MCF 10A (cell line): ENCODE measurements at regions not wholly inside any gene's neighbourhood (a gene's known extent, or its start where the extent isn't known, plus 50 kb on each side); places are given as distances from the start of the nearest gene placed in this dataset.

Experiments used
- BruUV-seq: library from RNA; stranded (reverse); fragments of 400-500 nt; replicated peaks from 2 replicates; lab custom pipeline; 2021; lab: Mats Ljungman, UMichigan
- CTCF ChIA-PET: fragments of 300-600 bp; sonication (Branson Sonifier 250); formaldehyde crosslinking; extraction: SDS; loops from one replicate; lab custom pipeline; 2021; ENCODE audit warnings: antibody characterized with exemption, inconsistent platforms; lab: Yijun Ruan, JAX
- POLR2A ChIA-PET: fragments of 300-600, 350-650 bp; sonication (Branson Sonifier 250); formaldehyde crosslinking; extraction: SDS; loops from one replicate; lab custom pipeline; 2020; ENCODE audit warnings: antibody characterized with exemption, inconsistent platforms; lab: Yijun Ruan, JAX
- DNase-seq: peaks from one replicate; pipeline ENCODE4 v3.0.0-alpha.2; 2018; ENCODE audit not compliant: unreplicated experiment
- H3K27ac Mint-ChIP-seq: one replicate; pipeline ENCODE4 v1.8.0; 2022; ENCODE audit warnings: mild to moderate bottlenecking, low read depth, mixed read lengths; ENCODE audit not compliant: unreplicated experiment
- H3K27me3 Mint-ChIP-seq: one replicate; pipeline ENCODE4 v1.8.0; 2022; ENCODE audit warnings: mixed read lengths; ENCODE audit not compliant: insufficient read depth, unreplicated experiment
- H3K36me3 Mint-ChIP-seq: one replicate; pipeline ENCODE4 v1.8.0; 2022; ENCODE audit warnings: mild to moderate bottlenecking, moderate library complexity, mixed read lengths; ENCODE audit not compliant: insufficient read depth, unreplicated experiment
- H3K4me1 Mint-ChIP-seq: one replicate; pipeline ENCODE4 v1.8.0; 2022; ENCODE audit warnings: mixed read lengths; ENCODE audit not compliant: insufficient read depth, unreplicated experiment
- H3K4me3 Mint-ChIP-seq: one replicate; pipeline ENCODE4 v1.8.0; 2022; ENCODE audit warnings: mild to moderate bottlenecking, moderate library complexity, mixed read lengths; ENCODE audit not compliant: unreplicated experiment
- H3K9me3 Mint-ChIP-seq: one replicate; pipeline ENCODE4 v1.8.0; 2022; ENCODE audit warnings: mixed read lengths; ENCODE audit not compliant: unreplicated experiment
- intact Hi-C: fragments of 100-400 bp; cut with micrococcal nuclease; formaldehyde crosslinking; loops from 2 replicates; pipeline ENCODE4 v1.14.1; 2022
- TF ChIP-seq, protein P1 (sequence below): fragments of 200-600 bp; IDR thresholded peaks from one replicate; pipeline ENCODE4 v1.8.0; 2022; ENCODE audit warnings: antibody characterized with exemption, mild to moderate bottlenecking; ENCODE audit not compliant: unreplicated experiment

GRCh38 chr12:72082986-72083820, 144.6 kb downstream of the TPH2 start:
- ChIA-PET POLR2A (no interaction called here), CTCF (interaction anchor here (0.6 kb wide), 1 partner anchor 371 kb away, joined by 4 read pairs; no protein-coding TSS in a partner anchor)
- Mint-ChIP-seq H3K27me3 (no peaks in the 10 kb centered on the region), H3K4me1 (no peaks in the 10 kb centered on the region), H3K27ac (no peak overlapping the region), H3K9me3 (peaks cover 8% of the 10 kb centered on the region), H3K4me3 (no peak overlapping the region), H3K36me3 (no peaks in the 10 kb centered on the region)
- intact Hi-C loops, result no loop called here
- no peak for DNase-seq
- TF ChIP-seq, protein P1, sequence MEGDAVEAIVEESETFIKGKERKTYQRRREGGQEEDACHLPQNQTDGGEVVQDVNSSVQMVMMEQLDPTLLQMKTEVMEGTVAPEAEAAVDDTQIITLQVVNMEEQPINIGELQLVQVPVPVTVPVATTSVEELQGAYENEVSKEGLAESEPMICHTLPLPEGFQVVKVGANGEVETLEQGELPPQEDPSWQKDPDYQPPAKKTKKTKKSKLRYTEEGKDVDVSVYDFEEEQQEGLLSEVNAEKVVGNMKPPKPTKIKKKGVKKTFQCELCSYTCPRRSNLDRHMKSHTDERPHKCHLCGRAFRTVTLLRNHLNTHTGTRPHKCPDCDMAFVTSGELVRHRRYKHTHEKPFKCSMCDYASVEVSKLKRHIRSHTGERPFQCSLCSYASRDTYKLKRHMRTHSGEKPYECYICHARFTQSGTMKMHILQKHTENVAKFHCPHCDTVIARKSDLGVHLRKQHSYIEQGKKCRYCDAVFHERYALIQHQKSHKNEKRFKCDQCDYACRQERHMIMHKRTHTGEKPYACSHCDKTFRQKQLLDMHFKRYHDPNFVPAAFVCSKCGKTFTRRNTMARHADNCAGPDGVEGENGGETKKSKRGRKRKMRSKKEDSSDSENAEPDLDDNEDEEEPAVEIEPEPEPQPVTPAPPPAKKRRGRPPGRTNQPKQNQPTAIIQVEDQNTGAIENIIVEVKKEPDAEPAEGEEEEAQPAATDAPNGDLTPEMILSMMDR, result no peak
- no TSS peak for BruUV-seq

- no peaks in the 10 kb centered on the region for H3K4me1 Mint-ChIP-seq
- ChIA-PET POLR2A (no interaction called here), CTCF (no interaction called here)
- BruUV-seq, result no TSS peak
- H3K27me3 Mint-ChIP-seq, result no peaks in the 10 kb centered on the region
- TF ChIP-seq, protein P1, result no peak
- H3K4me3 Mint-ChIP-seq, result no peak overlapping the region
- intact Hi-C loops, result no loop called here
- no peak for DNase-seq
- H3K27ac Mint-ChIP-seq, result no peak overlapping the region
- no peaks in the 10 kb centered on the region for H3K36me3 Mint-ChIP-seq
- H3K9me3 Mint-ChIP-seq, result peaks cover 6% of the 10 kb centered on the region
Observed at GRCh38 chr12:72084061-72084460, 145.4 kb downstream of the TPH2 start.

- BruUV-seq, result no TSS peak
- intact Hi-C loops, result no loop called here
- Mint-ChIP-seq H3K36me3 (no peaks in the 10 kb centered on the region), H3K4me1 (no peaks in the 10 kb centered on the region), H3K4me3 (no peak overlapping the region), H3K9me3 (no peaks in the 10 kb centered on the region), H3K27ac (no peak overlapping the region), H3K27me3 (no peaks in the 10 kb centered on the region)
- no peak for DNase-seq
- CTCF ChIA-PET, result interaction anchor here (0.7 kb wide), 1 partner anchor 134 kb away, joined by 3 read pairs; no protein-coding TSS in a partner anchor
- TF ChIP-seq, protein P1, result no peak
- POLR2A ChIA-PET, result no interaction called here
Observed at GRCh38 chr12:72084880-72085279, 146.2 kb downstream of the TPH2 start.

- no peak overlapping the region for H3K4me3 Mint-ChIP-seq
- intact Hi-C loops, result no loop called here
- no peaks in the 10 kb centered on the region for H3K4me1 Mint-ChIP-seq
- DNase-seq, result no peak
- H3K27me3 Mint-ChIP-seq, result peaks cover 13% of the 10 kb centered on the region
- no peak overlapping the region for H3K27ac Mint-ChIP-seq
- TF ChIP-seq, protein P1, result no peak
- ChIA-PET POLR2A (no interaction called here), CTCF (no interaction called here)
- no peaks in the 10 kb centered on the region for H3K36me3 Mint-ChIP-seq
- peaks cover 9% of the 10 kb centered on the region for H3K9me3 Mint-ChIP-seq
- BruUV-seq, result no TSS peak
Observed at GRCh38 chr12:72089678-72090077, 151.0 kb downstream of the TPH2 start.
